ENCODE measurements at regions not wholly inside any gene's neighbourhood (a gene's known extent, or its start where the extent isn't known, plus 50 kb on each side); places are given as distances from the start of the nearest gene placed in this dataset.

DNA sequence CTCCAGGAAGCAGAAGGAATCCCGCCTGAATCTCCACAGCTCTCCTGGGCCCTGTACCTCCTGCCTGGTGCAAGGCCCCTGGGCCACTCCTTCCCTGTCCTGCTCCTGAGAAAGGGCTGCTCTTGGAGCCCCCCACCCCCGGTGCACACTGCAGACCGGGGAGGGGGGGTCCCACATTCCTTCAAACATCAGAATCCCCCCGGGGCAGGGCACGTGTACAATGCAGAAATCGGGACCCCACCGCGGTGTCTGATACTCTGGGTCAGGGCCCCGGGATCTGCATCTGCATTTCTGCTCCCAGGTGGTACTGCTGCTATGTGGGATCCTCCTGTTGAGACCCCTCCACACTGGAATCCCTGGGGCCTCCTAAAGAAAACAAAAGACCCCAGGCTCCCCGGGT lies 99.5 kb upstream of the GSE1 start:
- TF ChIP-seq, protein P1, sequence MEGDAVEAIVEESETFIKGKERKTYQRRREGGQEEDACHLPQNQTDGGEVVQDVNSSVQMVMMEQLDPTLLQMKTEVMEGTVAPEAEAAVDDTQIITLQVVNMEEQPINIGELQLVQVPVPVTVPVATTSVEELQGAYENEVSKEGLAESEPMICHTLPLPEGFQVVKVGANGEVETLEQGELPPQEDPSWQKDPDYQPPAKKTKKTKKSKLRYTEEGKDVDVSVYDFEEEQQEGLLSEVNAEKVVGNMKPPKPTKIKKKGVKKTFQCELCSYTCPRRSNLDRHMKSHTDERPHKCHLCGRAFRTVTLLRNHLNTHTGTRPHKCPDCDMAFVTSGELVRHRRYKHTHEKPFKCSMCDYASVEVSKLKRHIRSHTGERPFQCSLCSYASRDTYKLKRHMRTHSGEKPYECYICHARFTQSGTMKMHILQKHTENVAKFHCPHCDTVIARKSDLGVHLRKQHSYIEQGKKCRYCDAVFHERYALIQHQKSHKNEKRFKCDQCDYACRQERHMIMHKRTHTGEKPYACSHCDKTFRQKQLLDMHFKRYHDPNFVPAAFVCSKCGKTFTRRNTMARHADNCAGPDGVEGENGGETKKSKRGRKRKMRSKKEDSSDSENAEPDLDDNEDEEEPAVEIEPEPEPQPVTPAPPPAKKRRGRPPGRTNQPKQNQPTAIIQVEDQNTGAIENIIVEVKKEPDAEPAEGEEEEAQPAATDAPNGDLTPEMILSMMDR (IDR thresholded peaks at IDR 0.05), result no peak
- no peak for TF ChIP-seq POLR2A (IDR thresholded peaks at IDR 0.05)

Measured in heart left ventricle (tissue), 13 donors.